Sciatic nerve (tissue), 2 donors: ENCODE measurements at regions not wholly inside any gene's neighbourhood (a gene's known extent, or its start where the extent isn't known, plus 50 kb on each side); places are given as distances from the start of the nearest gene placed in this dataset.
"Not testable (repeated sequence)": the region's sequence is repeated elsewhere in the genome, so short reads cannot be mapped to it uniquely, and the experiment has no call there.

Experiments used
- ATAC-seq: fragments of 200-7000 bp; cut with Tn5 transposase; one replicate; pipeline ENCODE4 v1.9.1; 2020; ENCODE audit warnings: mild to moderate bottlenecking, moderate library complexity
- DNase-seq: peaks from one replicate; pipeline ENCODE4 v3.0.0-alpha.2; 2020; ENCODE audit warnings: low spot score
- intact Hi-C: fragments of 100-400 bp; cut with DNase I; formaldehyde crosslinking; loops from one replicate; pipeline ENCODE4 v1.14.2; 2022
- donor health status: DM: no; HTN: no; CAD: no.
- donor health status: DM: no; HTN: no; CAD: no.

DNA sequence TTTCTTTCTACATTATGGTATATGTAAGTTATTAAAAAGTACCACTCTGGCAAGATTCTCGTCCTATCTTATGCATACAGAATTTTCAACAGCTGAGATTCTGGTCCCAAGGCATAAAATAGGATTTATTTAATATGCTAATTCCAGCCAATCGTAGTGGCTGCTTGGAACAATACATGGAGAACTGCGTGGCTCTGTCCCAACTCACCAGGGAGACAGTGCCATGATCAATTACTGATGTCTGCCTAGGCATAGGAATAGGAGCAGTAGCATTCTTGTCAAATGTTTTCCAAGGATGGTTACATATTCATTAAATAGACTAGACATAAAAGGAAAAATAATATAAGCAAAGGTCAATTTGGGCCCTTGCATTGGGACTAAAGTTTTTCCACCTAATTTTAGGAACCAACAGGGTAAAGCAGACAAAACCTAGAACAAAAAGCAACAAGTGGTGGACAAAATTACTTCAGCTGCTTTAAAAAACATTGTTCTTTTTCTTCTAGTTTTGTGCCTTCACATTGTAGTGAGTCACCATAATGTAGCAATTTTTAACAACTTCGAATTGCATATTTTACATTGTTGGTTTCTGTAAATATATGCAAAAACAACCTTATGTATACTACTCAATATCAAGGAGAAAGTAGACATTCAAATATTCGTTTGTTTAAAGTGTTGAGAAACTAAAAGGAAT lies 232.8 kb upstream of the ATP5MC3 start:
- DNase-seq (no peak), ATAC-seq (no peak)

DNA sequence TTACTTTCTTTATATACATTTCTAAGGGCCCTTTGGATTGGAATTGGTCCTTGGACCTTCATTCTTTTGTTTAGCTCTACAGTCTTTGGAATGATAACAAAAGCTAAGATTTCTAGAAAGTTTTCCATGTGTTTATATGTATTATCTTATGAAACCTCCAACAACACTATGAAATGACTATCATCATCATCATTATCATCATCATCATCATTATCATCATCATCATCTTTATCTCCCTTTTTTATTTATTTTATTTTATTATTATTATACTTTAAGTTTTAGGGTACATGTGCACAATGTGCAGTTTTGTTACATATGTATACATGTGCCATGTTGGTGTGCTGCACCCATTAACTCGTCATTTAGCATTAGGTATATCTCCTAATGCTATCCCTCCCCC lies 229.4 kb upstream of the ATP5MC3 start:
- intact Hi-C loops, DNase-seq: not testable (repeated sequence)

More for the DNA sequence above, 232.8 kb upstream of the ATP5MC3 start:
- intact Hi-C loops, result no loop called here

DNA sequence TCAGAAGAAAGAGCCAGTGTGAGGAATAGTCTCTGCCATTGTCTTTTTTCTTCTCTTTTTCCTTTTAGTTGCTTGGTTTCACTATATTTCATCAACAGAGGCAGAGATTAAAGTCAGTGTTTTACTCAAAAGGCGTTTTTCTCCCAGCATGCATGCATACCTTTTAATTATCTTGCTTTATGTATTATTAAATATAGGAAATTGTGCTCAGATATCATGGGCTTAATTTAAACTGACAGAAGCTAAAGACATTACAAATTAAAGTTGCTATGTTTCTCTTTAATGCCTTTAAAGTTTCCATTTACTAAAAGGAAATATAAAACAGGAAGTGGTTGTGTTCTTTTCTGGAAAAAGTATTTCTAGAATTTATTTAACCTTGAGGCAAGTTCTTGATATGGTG lies 223.3 kb upstream of the ATP5MC3 start:
- DNase-seq (no peak), ATAC-seq (no peak)
- intact Hi-C loops, result no loop called here

More for the DNA sequence above, 229.4 kb upstream of the ATP5MC3 start:
- ATAC-seq, result not testable (repeated sequence)

DNA sequence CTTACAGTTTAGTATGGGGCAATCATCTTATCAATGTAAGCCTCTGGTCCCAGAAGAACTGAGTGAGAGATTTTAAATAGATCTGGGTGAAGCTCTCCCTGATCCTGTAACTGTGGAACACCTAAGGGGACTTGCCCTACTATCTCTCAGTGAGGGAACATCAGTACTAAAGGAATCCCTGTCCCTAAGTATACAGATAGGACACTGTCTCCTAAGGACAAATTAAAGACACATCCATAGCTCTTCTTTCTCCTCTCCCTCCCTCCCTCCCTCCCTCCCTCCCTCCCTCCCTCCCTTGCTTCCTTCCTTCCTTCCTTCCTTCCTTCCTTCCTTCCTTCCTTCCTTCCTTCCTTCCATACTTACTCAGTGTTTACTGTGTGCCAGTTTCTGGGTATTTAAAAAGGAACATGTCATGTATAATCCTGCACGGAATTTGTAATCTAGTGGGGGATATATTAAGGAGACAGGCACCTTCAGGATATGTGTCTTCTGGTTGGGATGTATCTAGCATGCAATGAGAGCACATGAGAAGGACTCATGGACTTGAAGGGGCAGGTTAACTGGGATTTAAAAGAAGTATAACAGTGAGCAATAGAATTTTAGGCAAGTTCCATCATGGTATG lies 222.2 kb upstream of the ATP5MC3 start:
- no peak for ATAC-seq
- intact Hi-C loops, result no loop called here
- DNase-seq, result no peak

GRCh38 chr2:175402571-175402970 lies 221.1 kb upstream of the ATP5MC3 start:
- DNase-seq (no peak), ATAC-seq (no peak)
- intact Hi-C loops, result no loop called here

DNA sequence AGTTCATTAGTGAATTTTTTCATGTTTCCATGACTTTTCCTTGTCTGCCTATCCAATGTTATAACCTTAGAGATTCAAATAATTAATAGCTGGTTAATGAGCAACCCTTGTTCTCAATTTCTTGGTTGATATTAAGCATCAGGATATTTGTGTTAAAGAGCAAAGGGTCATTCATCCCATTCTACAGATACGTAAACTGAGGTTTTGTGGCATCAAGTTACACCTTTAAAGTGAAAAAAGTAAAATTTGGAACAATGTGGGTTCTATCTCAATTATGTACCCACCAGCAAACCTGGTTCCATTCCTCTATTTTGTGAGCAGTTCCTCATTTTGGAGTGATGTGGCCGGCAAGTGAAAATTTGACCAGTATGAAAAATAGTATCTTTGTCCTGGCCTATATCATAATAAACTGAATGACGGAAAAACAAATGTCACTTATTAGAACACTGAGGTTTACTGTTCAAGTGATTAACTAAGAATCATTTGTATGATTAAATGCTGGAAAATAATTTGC lies 220.5 kb upstream of the ATP5MC3 start:
- intact Hi-C loops, result no loop called here
- no peak for DNase-seq

GRCh38 chr2:175400975-175401374 lies 219.5 kb upstream of the ATP5MC3 start:
- DNase-seq, result no peak
- no peak for ATAC-seq
- intact Hi-C loops, result no loop called here

More for the DNA sequence above, 220.5 kb upstream of the ATP5MC3 start:
- no peak for ATAC-seq

DNA sequence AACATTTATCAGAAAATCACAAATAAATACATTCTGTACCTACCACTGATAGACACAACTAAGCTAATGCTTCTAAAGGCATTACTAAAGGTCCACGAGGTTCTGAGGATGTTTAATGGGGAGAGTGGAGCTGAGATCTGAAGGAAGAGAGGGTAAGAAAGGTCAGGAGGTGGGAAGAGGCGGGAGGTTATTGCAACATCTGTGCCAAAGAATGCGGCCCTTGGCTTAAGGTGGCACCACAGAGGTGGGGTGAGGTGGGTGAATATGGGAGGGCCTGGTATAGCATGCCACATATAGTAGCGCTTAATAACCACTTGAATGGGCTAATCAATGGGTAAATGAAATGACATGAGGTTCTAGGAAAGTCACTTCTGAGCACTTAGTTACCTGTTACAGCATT lies 217.8 kb upstream of the ATP5MC3 start:
- ATAC-seq (no peak), DNase-seq (no peak)
- intact Hi-C loops, result no loop called here

- ATAC-seq, result no peak
- intact Hi-C loops, result no loop called here
Measured at GRCh38 chr2:175398848-175399247, 217.3 kb upstream of the ATP5MC3 start.

GRCh38 chr2:175396696-175397095 lies 215.2 kb upstream of the ATP5MC3 start:
- intact Hi-C loops, result no loop called here
- no peak for ATAC-seq
- DNase-seq, result no peak

More at GRCh38 chr2:175398848-175399247, 217.3 kb upstream of the ATP5MC3 start:
- DNase-seq, result no peak

DNA sequence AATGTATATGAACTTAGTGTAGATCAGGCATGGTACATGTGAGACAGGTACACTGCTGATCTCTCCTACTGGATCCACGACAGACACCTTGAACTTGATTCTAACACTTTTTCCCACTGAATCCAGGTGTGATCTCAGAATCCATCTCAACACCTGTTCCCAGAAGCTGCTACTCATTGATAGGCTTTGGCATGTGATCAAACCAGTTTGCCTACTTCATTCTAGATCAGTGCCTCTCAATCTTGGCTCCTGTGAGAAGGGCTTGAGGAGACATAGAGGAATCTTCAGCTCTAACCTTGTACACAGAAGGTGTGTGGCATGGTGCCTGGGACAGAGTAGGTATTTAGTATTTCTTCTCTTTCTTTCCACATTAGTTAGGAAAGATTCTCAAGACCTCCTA lies 212.3 kb upstream of the ATP5MC3 start:
- intact Hi-C loops, result no loop called here
- ATAC-seq (no peak), DNase-seq (no peak)

GRCh38 chr2:175383286-175383685 lies 201.8 kb upstream of the ATP5MC3 start:
- no peak for DNase-seq
- no peak for ATAC-seq
- intact Hi-C loops, result no loop called here

DNA sequence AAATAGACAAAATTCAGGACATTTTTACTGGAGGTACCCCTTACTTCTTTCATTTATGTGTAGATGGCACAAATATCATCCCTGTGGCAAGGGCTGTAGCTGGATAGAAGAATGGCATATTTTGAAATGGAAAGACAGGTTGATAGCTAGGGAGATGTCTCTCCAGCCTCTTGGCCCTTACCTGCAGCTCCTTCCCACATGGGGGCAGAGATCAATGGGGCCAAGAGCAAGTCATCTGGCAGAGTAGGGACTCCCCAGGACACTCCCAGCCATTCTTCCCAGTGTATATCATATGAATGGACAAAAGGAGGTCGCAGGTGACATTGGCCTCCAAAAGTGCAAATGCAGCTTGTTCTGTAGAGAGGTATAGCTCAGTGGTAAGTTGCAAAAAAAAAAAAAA lies 192.2 kb upstream of the ATP5MC3 start:
- intact Hi-C loops, result no loop called here
- ATAC-seq, result no peak
- DNase-seq, result no peak

DNA sequence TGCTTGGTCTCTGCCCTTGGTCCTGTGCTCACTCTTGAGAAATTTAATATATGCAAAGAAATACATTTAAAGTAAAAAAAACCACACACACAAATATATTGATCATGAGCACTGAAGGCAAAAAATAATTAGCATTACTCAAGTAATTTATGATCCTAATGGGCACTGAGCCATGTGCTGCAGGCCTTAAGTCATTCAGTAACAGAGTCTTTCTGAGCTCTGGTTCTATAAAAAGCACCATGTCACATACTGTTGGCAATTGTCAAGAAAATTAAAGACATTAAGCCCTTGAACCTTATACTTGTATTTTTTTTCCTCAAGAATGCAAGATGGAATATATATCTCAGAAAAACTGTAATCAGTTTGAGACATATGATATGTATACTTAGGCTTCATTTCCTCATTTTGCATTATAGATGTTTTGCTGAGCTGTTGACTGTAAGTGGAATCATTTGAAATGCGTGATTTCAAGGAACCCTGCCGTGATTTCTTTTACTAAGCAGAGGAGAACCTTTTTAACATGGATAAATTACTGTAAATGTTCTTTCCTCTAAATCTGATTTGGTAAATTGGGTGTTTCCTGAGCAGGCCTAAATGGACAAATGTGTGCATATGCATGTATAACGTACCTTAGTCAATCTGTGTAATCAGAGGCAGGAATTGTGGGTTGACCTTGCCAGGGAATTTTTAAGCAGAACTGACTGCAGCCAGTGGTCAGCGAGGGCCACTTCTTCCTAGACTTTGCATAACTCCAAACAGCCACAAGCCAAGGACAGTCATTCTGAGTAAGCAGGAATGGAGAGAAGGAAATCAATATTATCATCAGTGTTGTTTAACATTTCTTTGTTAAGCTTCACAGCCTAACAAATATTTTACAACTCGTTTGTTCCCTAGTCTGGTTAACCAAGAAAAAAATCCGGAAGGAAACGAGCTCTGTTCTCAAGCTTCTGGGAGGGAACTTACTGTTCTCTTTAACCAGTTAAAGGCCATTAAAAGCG lies 191.5 kb upstream of the ATP5MC3 start:
- DNase-seq (no peak), ATAC-seq (no peak)
- intact Hi-C loops, result no loop called here

DNA sequence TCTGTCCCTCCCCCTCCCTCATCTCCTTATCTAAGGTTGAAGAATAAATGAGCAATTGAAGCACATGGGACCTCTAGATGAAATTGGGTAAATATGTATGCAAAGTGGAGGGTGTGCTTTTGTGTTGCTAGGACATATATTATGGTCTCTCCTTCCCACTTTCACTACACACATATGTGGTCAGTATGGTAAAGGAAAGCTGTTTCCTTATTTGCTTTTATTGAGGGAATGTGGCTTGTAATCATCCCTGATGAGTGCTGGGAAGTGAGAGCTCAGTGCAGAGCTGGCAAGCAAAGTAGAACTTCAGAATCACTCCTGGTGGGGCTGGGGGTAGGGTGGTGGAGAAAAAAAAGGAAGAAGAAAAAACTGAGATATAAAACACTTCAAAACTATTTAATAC lies 189.9 kb upstream of the ATP5MC3 start:
- ATAC-seq (no peak), DNase-seq (no peak)
- intact Hi-C loops, result no loop called here

DNA sequence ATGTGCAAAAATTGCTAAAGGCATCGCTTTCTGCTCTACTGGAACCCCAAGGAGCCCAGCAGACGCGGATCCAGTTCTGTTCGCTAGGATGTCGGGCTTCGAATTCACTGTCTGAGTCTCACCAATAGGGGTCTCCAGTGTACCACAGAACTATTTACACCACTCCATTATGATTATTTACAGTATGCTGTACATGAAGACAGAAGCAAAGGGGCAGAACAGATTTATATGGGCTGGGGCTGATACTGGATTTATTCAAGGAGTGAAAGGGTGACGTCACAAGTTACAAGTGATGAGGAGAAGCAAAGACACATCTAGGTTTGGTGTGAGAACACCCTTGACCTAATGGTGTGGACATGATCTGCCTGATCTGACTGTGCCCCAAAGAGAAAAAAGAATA lies 185.3 kb upstream of the ATP5MC3 start:
- ATAC-seq (peak; percentile 48), DNase-seq (no peak)
- intact Hi-C loops, result no loop called here

DNA sequence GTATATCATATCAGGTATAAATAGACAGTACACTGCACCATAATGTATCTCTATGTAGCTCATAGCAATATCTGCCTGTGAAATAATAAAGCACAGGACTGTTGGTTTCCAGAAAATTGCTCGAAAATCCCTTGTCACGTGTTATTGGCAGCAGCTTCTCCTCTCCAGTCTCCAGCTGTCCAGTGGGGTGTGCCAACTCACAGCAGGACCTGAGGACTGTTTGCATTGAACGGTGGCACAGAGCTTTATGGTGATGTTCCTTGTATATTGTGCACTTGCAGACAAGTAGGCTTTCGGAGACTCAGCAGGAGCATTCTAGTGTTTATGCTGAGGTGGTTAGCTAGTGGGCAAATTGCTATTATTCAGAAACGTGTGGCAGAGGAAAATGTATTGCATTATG lies 182.2 kb upstream of the ATP5MC3 start:
- intact Hi-C loops, result no loop called here
- DNase-seq, result no peak

DNA sequence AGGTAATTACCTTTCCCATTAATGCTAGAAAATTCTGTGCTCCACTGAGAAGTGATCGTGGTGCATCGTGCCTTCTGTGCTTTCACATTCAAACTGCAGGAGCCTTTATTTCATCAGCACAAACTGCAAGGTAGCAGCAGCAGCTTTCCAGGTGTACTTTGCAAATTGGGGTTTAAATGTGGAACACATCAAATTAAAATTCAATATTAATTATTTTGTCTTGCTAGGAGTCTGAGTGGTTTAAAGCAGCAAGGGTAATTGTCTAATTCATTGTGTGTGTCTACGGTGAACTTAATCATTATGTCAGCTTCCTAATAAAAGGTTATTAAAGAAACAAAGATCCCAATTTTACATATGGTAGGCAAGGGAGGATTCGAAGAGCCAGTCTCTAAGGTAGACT lies 180.8 kb upstream of the ATP5MC3 start:
- intact Hi-C loops, result no loop called here
- DNase-seq, result no peak
- ATAC-seq, result no peak

More for the DNA sequence above, 182.2 kb upstream of the ATP5MC3 start:
- ATAC-seq, result no peak

GRCh38 chr2:175359710-175360109 lies 178.2 kb upstream of the ATP5MC3 start:
- DNase-seq (no peak), ATAC-seq (no peak)
- intact Hi-C loops, result no loop called here
